ENCODE measurements at regions not wholly inside any gene's neighbourhood (a gene's known extent, or its start where the extent isn't known, plus 50 kb on each side); places are given as distances from the start of the nearest gene placed in this dataset.

DNA sequence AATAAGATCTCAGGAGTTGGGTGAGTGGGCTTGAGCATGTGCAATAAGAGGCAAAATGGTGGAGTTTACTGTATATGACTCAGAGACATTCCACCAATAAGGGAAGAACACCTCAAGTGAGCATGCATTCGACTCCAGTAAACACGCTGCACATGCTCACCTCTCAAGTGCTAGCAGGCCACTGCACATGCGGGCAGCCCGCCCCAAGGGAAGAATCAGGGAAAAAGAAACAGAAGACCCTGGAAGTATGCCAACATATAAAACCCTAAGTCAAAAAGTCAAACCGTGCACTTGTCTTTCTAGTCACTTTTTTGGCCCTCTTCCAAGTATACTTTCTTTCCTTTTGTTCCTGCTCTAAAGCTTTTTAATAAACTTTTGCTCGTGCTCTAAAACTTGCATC is 245.3 kb upstream of the RASA1 start:
- TF ChIP-seq, protein P1, sequence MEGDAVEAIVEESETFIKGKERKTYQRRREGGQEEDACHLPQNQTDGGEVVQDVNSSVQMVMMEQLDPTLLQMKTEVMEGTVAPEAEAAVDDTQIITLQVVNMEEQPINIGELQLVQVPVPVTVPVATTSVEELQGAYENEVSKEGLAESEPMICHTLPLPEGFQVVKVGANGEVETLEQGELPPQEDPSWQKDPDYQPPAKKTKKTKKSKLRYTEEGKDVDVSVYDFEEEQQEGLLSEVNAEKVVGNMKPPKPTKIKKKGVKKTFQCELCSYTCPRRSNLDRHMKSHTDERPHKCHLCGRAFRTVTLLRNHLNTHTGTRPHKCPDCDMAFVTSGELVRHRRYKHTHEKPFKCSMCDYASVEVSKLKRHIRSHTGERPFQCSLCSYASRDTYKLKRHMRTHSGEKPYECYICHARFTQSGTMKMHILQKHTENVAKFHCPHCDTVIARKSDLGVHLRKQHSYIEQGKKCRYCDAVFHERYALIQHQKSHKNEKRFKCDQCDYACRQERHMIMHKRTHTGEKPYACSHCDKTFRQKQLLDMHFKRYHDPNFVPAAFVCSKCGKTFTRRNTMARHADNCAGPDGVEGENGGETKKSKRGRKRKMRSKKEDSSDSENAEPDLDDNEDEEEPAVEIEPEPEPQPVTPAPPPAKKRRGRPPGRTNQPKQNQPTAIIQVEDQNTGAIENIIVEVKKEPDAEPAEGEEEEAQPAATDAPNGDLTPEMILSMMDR (IDR thresholded peaks at IDR 0.05): no peak
- TF ChIP-seq POLR2A (IDR thresholded peaks at IDR 0.05) (no peak), POLR2AphosphoS5 (IDR thresholded peaks at IDR 0.05) (no peak)
